ENCODE measurements at regions not wholly inside any gene's neighbourhood (a gene's known extent, or its start where the extent isn't known, plus 50 kb on each side); places are given as distances from the start of the nearest gene placed in this dataset.

DNA sequence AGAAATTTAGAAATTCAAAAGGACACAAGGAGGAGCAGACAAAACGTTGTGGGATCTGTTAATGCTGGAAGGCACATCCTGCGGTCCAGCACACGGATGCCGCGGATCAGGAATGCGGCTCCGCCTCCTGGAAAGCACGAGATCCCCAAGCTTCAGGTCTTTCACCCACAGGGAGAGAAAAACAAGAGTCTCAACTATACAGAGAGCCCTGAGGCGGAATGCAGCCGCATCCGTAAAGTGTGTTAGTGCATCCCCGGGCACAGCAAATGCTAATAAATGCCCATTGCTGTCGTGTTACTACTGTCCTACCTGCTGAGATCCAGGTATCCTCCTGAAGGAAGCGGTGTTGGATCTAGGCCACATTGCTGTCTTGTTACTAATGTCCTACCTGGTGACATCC, 303.9 kb downstream of the EIPR1 start:
- TF ChIP-seq POLR2A (IDR thresholded peaks at IDR 0.05) = no peak
- TF ChIP-seq, protein P1, sequence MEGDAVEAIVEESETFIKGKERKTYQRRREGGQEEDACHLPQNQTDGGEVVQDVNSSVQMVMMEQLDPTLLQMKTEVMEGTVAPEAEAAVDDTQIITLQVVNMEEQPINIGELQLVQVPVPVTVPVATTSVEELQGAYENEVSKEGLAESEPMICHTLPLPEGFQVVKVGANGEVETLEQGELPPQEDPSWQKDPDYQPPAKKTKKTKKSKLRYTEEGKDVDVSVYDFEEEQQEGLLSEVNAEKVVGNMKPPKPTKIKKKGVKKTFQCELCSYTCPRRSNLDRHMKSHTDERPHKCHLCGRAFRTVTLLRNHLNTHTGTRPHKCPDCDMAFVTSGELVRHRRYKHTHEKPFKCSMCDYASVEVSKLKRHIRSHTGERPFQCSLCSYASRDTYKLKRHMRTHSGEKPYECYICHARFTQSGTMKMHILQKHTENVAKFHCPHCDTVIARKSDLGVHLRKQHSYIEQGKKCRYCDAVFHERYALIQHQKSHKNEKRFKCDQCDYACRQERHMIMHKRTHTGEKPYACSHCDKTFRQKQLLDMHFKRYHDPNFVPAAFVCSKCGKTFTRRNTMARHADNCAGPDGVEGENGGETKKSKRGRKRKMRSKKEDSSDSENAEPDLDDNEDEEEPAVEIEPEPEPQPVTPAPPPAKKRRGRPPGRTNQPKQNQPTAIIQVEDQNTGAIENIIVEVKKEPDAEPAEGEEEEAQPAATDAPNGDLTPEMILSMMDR (IDR thresholded peaks at IDR 0.05) = no peak

Measured in lower leg skin (tissue), 3 donors.